SK-N-SH (cell line): ENCODE measurements at regions not wholly inside any gene's neighbourhood (a gene's known extent, or its start where the extent isn't known, plus 50 kb on each side); places are given as distances from the start of the nearest gene placed in this dataset.

Source experiments
- CTCF ChIA-PET: fragments of 300-600, 350-600 bp; formaldehyde crosslinking; extraction: SDS; loops from one replicate; lab custom pipeline; 2021; lab: Yijun Ruan, JAX
- POLR2A ChIA-PET: fragments of 350-600 bp; sonication (Branson Sonifier 250); formaldehyde crosslinking; extraction: SDS; loops from one replicate; lab custom pipeline; 2020; ENCODE audit warnings: antibody characterized with exemption, inconsistent platforms; lab: Yijun Ruan, JAX
- DNase-seq: peaks from one replicate; pipeline ENCODE4 v3.0.0; 2012
- H2AFZ ChIP-seq: fragments of 200-600 bp; sonication (generic); 2 replicates; pipeline ENCODE4 v1.8.1; 2016; ENCODE audit warnings: antibody characterized with exemption, mild to moderate bottlenecking, low read depth
- H3F3A ChIP-seq: fragments of 200-600 bp; sonication (generic); replicated peaks from 2 replicates; pipeline ENCODE3; 2016; ENCODE audit warnings: antibody characterized with exemption, mild to moderate bottlenecking; ENCODE audit not compliant: insufficient read depth
- H3K27ac ChIP-seq, 2 experiments: fragments of 200-500 bp in 1 of 2; fragments of 200-600 bp in 1 of 2; sonication (Bioruptor generic) in 1 of 2; sonication (generic), shearing (Covaris generic) in 1 of 2; 2 replicates each; pipeline versions ENCODE4 v1.5.1 to v1.6.1; 2014 to 2016; ENCODE audit warnings: low read depth in 2 of 2, inconsistent platforms in 1 of 2, low read length in 1 of 2, mild to moderate bottlenecking in 1 of 2, mixed read lengths in 1 of 2
- H3K27me3 ChIP-seq: fragments of 200-600 bp; sonication (generic), shearing (Covaris generic); 2 replicates; pipeline ENCODE4 v1.6.1; 2016; ENCODE audit warnings: mixed run types; ENCODE audit not compliant: insufficient read depth
- H3K36me3 ChIP-seq, 2 experiments: fragments of 200-500 bp in 1 of 2; fragments of 200-600 bp in 1 of 2; sonication (Bioruptor generic) in 1 of 2; sonication (generic) in 1 of 2; replicated peaks in 1 of 2; 2 replicates each; pipeline versions ENCODE3 to v1.5.1; 2014 to 2016; ENCODE audit warnings: low read length in 1 of 2, mild to moderate bottlenecking in 1 of 2; ENCODE audit not compliant: insufficient read depth in 2 of 2, control insufficient read depth in 1 of 2
- H3K4me1 ChIP-seq, 2 experiments: fragments of 200-500 bp in 1 of 2; fragments of 200-600 bp in 1 of 2; sonication (Bioruptor generic) in 1 of 2; sonication (generic), shearing (Covaris generic) in 1 of 2; 2 replicates each; pipeline versions ENCODE4 v1.5.1 to v1.6.1; 2014 to 2016; ENCODE audit warnings: low read depth in 1 of 2, low read length in 1 of 2, mixed run types in 1 of 2; ENCODE audit not compliant: insufficient read depth in 2 of 2, control insufficient read depth in 1 of 2
- H3K4me2 ChIP-seq: fragments of 200-600 bp; sonication (generic), shearing (Covaris generic); 2 replicates; pipeline ENCODE4 v1.6.1; 2017; ENCODE audit warnings: mixed run types
- H3K4me3 ChIP-seq, 2 experiments: fragments of 200-500 bp in 1 of 2; fragments of 200-600 bp in 1 of 2; sonication (Bioruptor generic) in 1 of 2; sonication (generic), shearing (Covaris generic) in 1 of 2; 2 replicates each; pipeline versions ENCODE4 v1.5.1 to v1.8.1; 2014 to 2016; ENCODE audit warnings: low read depth in 2 of 2, inconsistent platforms in 1 of 2, low read length in 1 of 2, mild to moderate bottlenecking in 1 of 2, mixed read lengths in 1 of 2, moderate library complexity in 1 of 2
- H3K79me2 ChIP-seq: fragments of 200-600 bp; sonication (generic); 2 replicates; pipeline ENCODE4 v1.8.1; 2017; ENCODE audit warnings: mild to moderate bottlenecking; ENCODE audit not compliant: insufficient read depth
- H3K9ac ChIP-seq: fragments of 200-600 bp; sonication (generic); 2 replicates; pipeline ENCODE4 v1.6.1; 2017; ENCODE audit warnings: mixed run types
- H3K9me2 ChIP-seq: fragments of 200-600 bp; sonication (generic); 2 replicates; pipeline ENCODE4 v1.6.1; 2017; ENCODE audit warnings: mixed run types
- H3K9me3 ChIP-seq: fragments of 200-600 bp; sonication (generic); 2 replicates; pipeline ENCODE4 v1.6.1; 2017; ENCODE audit warnings: mixed run types, mild to moderate bottlenecking, moderate library complexity
- H4K20me1 ChIP-seq: fragments of 200-600 bp; sonication (generic); 2 replicates; pipeline ENCODE4 v1.6.1; 2017; ENCODE audit warnings: mild to moderate bottlenecking, mixed run types; ENCODE audit not compliant: insufficient read depth
- CHD2 ChIP-seq: fragments of 150-350 bp; IDR thresholded peaks from 2 replicates; pipeline ENCODE4 v1.6.1; 2018; ENCODE audit warnings: low read length; ENCODE audit not compliant: partially characterized antibody
- CTCF ChIP-seq: fragments of 200-600 bp; sonication (generic); IDR thresholded peaks from 2 replicates; pipeline ENCODE4 v1.6.1; 2017; ENCODE audit warnings: antibody characterized with exemption, mild to moderate bottlenecking, moderate library complexity
- EZH2phosphoT487 ChIP-seq: fragments of 200-600 bp; sonication (generic); IDR thresholded peaks from 2 replicates; pipeline ENCODE4 v1.6.1; 2017; ENCODE audit warnings: low read depth, mixed run types, mild to moderate bottlenecking, antibody characterized with exemption, moderate library complexity, borderline replicate concordance
- FOXM1 ChIP-seq: IDR thresholded peaks from 2 replicates; pipeline ENCODE4 v1.4.0; 2012; ENCODE audit warnings: low read depth, mild to moderate bottlenecking
- GATA2 ChIP-seq: sonication (generic); formaldehyde crosslinking; IDR thresholded peaks from 2 replicates; pipeline ENCODE4 v1.5.0; 2020; ENCODE audit warnings: mild to moderate bottlenecking, missing genetic modification reagents
- IRF3 ChIP-seq: fragments of 150-350 bp; IDR thresholded peaks from 2 replicates; pipeline ENCODE4 v1.6.1; 2016; ENCODE audit warnings: mild to moderate bottlenecking, low read depth, low read length
- JUND ChIP-seq: IDR thresholded peaks from 2 replicates; pipeline ENCODE4 v1.4.0; 2012
- MAX ChIP-seq: IDR thresholded peaks from 2 replicates; pipeline ENCODE4 v1.4.0; 2012; ENCODE audit warnings: low read depth
- NRF1 ChIP-seq: IDR thresholded peaks from 2 replicates; pipeline ENCODE4 v1.6.1; 2012; ENCODE audit warnings: low read depth, mild to moderate bottlenecking, low read length
- RAD21 ChIP-seq: IDR thresholded peaks from 2 replicates; pipeline ENCODE4 v1.6.1; 2012; ENCODE audit warnings: mild to moderate bottlenecking, low read length
- RCOR1 ChIP-seq: fragments of 150-350 bp; IDR thresholded peaks from 2 replicates; pipeline ENCODE4 v1.6.1; 2017; ENCODE audit warnings: antibody characterized with exemption, low read length
- SMC3 ChIP-seq: IDR thresholded peaks from 2 replicates; pipeline ENCODE4 v1.6.1; 2012; ENCODE audit warnings: low read depth, low read length, improper control_type of control experiment
- USF1 ChIP-seq: IDR thresholded peaks from 2 replicates; pipeline ENCODE4 v1.4.0; 2012; ENCODE audit warnings: low read depth, borderline replicate concordance
- USF2 ChIP-seq: fragments of 150-350 bp; IDR thresholded peaks from 2 replicates; pipeline ENCODE4 v1.6.1; 2017; ENCODE audit warnings: antibody characterized with exemption, low read length, low read depth, borderline replicate concordance
- YY1 ChIP-seq: IDR thresholded peaks from 2 replicates; pipeline ENCODE4 v1.4.0; 2012; ENCODE audit warnings: low read depth, mild to moderate bottlenecking
- ZBTB33 ChIP-seq: IDR thresholded peaks from 2 replicates; pipeline ENCODE4 v1.4.0; 2012; ENCODE audit warnings: low read depth, borderline replicate concordance
- WGBS: methylation state at CpG from one replicate; pipeline ENCODE4 v1.1.6; 2017; ENCODE audit warnings: low lambda C conversion rate; 5-methylcytosine and 5-hydroxymethylcytosine counted together

GRCh38 chr2:126781806-126782205, 116.9 kb upstream of the TEX51 start:
- no peak for TF ChIP-seq RAD21
- no peak for TF ChIP-seq CHD2
- TF ChIP-seq JUND: no peak
- no peak for TF ChIP-seq FOXM1
- TF ChIP-seq GATA2: no peak
- no peak for TF ChIP-seq ZBTB33
- TF ChIP-seq RCOR1: no peak
- TF ChIP-seq IRF3: no peak
- TF ChIP-seq CTCF: no peak
- TF ChIP-seq MAX: no peak
- Histone ChIP-seq H3F3A (no peaks in the 10 kb centered on the region), H3K79me2 (no peaks in the 10 kb centered on the region), H3K9me3 (no peaks in the 10 kb centered on the region), H3K4me3 (no peak overlapping the region), H4K20me1 (no peaks in the 10 kb centered on the region), H3K27ac (no peak overlapping the region), H3K4me1 (peaks cover 0 to 19% of the 10 kb centered on the region in 2 experiments; a peak in 1 of 4 replicates), H3K9me2 (no peaks in the 10 kb centered on the region), H3K36me3 (no peaks in the 10 kb centered on the region), H3K9ac (no peak overlapping the region), H3K4me2 (no peak overlapping the region), H2AFZ (no peak overlapping the region), H3K27me3 (no peaks in the 10 kb centered on the region)
- CTCF ChIA-PET: interaction anchor here (1.0 to 2.5 kb wide), 4 partner anchors 165 to 272 kb away, joined by 3 to 12 read pairs (median 3); no protein-coding TSS in a partner anchor
- DNase-seq: no peak
- 21% methylated on average over 6 of the region's 6 CpGs for WGBS
- POLR2A ChIA-PET: no interaction called here

GRCh38 chr2:126782648-126783047, 116.0 kb upstream of the TEX51 start:
- H4K20me1 ChIP-seq: no peaks in the 10 kb centered on the region
- H3K79me2 ChIP-seq: no peaks in the 10 kb centered on the region
- H3K9ac ChIP-seq: no peak overlapping the region
- H3K27me3 ChIP-seq: no peaks in the 10 kb centered on the region
- no peaks in the 10 kb centered on the region for H3F3A ChIP-seq
- no peak overlapping the region for H3K4me3 ChIP-seq
- 0% methylated on average over 1 of the region's 4 CpGs for WGBS
- peaks cover 0 to 15% of the 10 kb centered on the region in 2 experiments; a peak in 1 of 4 replicates for H3K4me1 ChIP-seq
- no peaks in the 10 kb centered on the region for H3K9me2 ChIP-seq
- H3K4me2 ChIP-seq: no peak overlapping the region
- ChIA-PET POLR2A (no interaction called here), CTCF (interaction anchor here (0.6 to 2.5 kb wide), 5 partner anchors 164 to 292 kb away, joined by 3 to 12 read pairs (median 3); no protein-coding TSS in a partner anchor)
- no peak overlapping the region for H3K27ac ChIP-seq
- DNase-seq: no peak
- H3K36me3 ChIP-seq: no peaks in the 10 kb centered on the region
- H3K9me3 ChIP-seq: no peaks in the 10 kb centered on the region
- no peak overlapping the region for H2AFZ ChIP-seq
- TF ChIP-seq USF2 (no peak), SMC3 (no peak), RCOR1 (no peak), YY1 (no peak), NRF1 (no peak), EZH2phosphoT487 (no peak), IRF3 (no peak), MAX (no peak), JUND (no peak), CTCF (no peak), USF1 (no peak)
